Uterus (tissue), 3 donors: ENCODE measurements at regions not wholly inside any gene's neighbourhood (a gene's known extent, or its start where the extent isn't known, plus 50 kb on each side); places are given as distances from the start of the nearest gene placed in this dataset.

ENCODE experiments used
- DNase-seq, 2 donors: peaks; one replicate each; pipeline ENCODE4 v3.0.0-alpha.2; 2019 to 2020
- H3K27ac ChIP-seq, 2 donors: fragments of 200-600 bp; sonication (generic); 1 replicate in 1 of 2; 2 replicates in 1 of 2; pipeline ENCODE4 v1.5.1; 2016 to 2018
- H3K27me3 ChIP-seq, 2 donors: fragments of 200-600 bp; sonication (generic); one replicate each; pipeline ENCODE4 v1.5.1; 2018 to 2019; ENCODE audit warnings: control low read depth in 1 of 2
- H3K36me3 ChIP-seq, 2 donors: fragments of 200-600 bp; sonication (generic); one replicate each; pipeline ENCODE4 v1.5.1; 2019; ENCODE audit warnings: control low read depth in 1 of 2
- H3K4me1 ChIP-seq, 2 donors: fragments of 200-600 bp; sonication (generic); one replicate each; pipeline ENCODE4 v1.5.1; 2018 to 2019; ENCODE audit warnings: control low read depth in 1 of 2
- H3K4me3 ChIP-seq, 2 donors: fragments of 200-600 bp; sonication (generic); 1 replicate in 1 of 2; 2 replicates in 1 of 2; pipeline ENCODE4 v1.5.1; 2018 to 2019; ENCODE audit warnings: mild to moderate bottlenecking in 1 of 2
- H3K9me3 ChIP-seq, 2 donors: fragments of 200-600 bp; sonication (generic); one replicate each; pipeline ENCODE4 v1.5.1; 2019; ENCODE audit warnings: control low read depth in 1 of 2
- CTCF ChIP-seq, 4 experiments: fragments of 200-600 bp in 2 of 4; fragments of 450-650 bp in 2 of 4; sonication (generic) in 2 of 4; IDR thresholded peaks; one replicate each; pipeline ENCODE4 v1.5.1; 2016 to 2019; ENCODE audit warnings: antibody characterized with exemption in 4 of 4, mild to moderate bottlenecking in 2 of 4, moderate library complexity in 1 of 4
- POLR2A ChIP-seq, 2 donors: fragments of 450-650 bp; IDR thresholded peaks; one replicate each; pipeline ENCODE4 v1.6.1; 2016; ENCODE audit warnings: antibody characterized with exemption in 2 of 2, mild to moderate bottlenecking in 1 of 2, moderate library complexity in 1 of 2
- intact Hi-C: fragments of 100-400 bp; cut with DNase I; formaldehyde crosslinking; loops from one replicate; pipeline ENCODE4 v1.15.1; 2023; ENCODE audit warnings: low total_unique reads
- donor health status: DM: yes; HTN: yes; CAD: no.

- no peaks in the 10 kb centered on the region for H3K9me3 ChIP-seq
These were observed 207.0 kb downstream of the DMAC1 start for GRCh38 chr9:7592321-7593316.

GRCh38 chr9:7591501-7591900, 208.1 kb downstream of the DMAC1 start:
- no peak for DNase-seq

More at GRCh38 chr9:7592321-7593316, 207.0 kb downstream of the DMAC1 start:
- Histone ChIP-seq H3K27me3 (no peaks in the 10 kb centered on the region), H3K4me3 (no peak overlapping the region), H3K36me3 (no peaks in the 10 kb centered on the region), H3K27ac (no peak overlapping the region), H3K4me1 (no peaks in the 10 kb centered on the region)
- intact Hi-C loops = no loop called here
- TF ChIP-seq CTCF (IDR thresholded peaks at IDR 0.05) (no peak), POLR2A (IDR thresholded peaks at IDR 0.05) (no peak)
- no peak for DNase-seq

GRCh38 chr9:7580568-7580967, 219.0 kb downstream of the DMAC1 start:
- intact Hi-C loops = no loop called here
- Histone ChIP-seq H3K4me3 (no peak overlapping the region), H3K9me3 (no peaks in the 10 kb centered on the region), H3K36me3 (no peaks in the 10 kb centered on the region), H3K27me3 (no peaks in the 10 kb centered on the region), H3K4me1 (no peaks in the 10 kb centered on the region), H3K27ac (no peak overlapping the region)
- TF ChIP-seq CTCF (IDR thresholded peaks at IDR 0.05) (no peak), POLR2A (IDR thresholded peaks at IDR 0.05) (no peak)
- DNase-seq = no peak

More at GRCh38 chr9:7591501-7591900, 208.1 kb downstream of the DMAC1 start:
- intact Hi-C loops = no loop called here
- Histone ChIP-seq H3K4me3 (no peak overlapping the region), H3K9me3 (no peaks in the 10 kb centered on the region), H3K4me1 (no peaks in the 10 kb centered on the region), H3K27ac (no peak overlapping the region), H3K36me3 (no peaks in the 10 kb centered on the region), H3K27me3 (no peaks in the 10 kb centered on the region)
- TF ChIP-seq POLR2A (IDR thresholded peaks at IDR 0.05) (no peak), CTCF (IDR thresholded peaks at IDR 0.05) (no peak)

- intact Hi-C loops = no loop called here
- Histone ChIP-seq H3K27ac (no peak overlapping the region), H3K27me3 (no peaks in the 10 kb centered on the region), H3K9me3 (no peaks in the 10 kb centered on the region), H3K4me1 (no peaks in the 10 kb centered on the region), H3K36me3 (no peaks in the 10 kb centered on the region), H3K4me3 (no peak overlapping the region)
- TF ChIP-seq POLR2A (IDR thresholded peaks at IDR 0.05) (no peak), CTCF (IDR thresholded peaks at IDR 0.05) (no peak)
- no peak for DNase-seq
These were observed 220.2 kb downstream of the DMAC1 start for GRCh38 chr9:7579351-7579750.

- no peak overlapping the region for H3K4me3 ChIP-seq
- no peaks in the 10 kb centered on the region for H3K27me3 ChIP-seq
- H3K4me1 ChIP-seq = no peaks in the 10 kb centered on the region
- no peak overlapping the region for H3K27ac ChIP-seq
- TF ChIP-seq POLR2A (IDR thresholded peaks at IDR 0.05) (no peak), CTCF (IDR thresholded peaks at IDR 0.05) (no peak)
- no peak for DNase-seq
- intact Hi-C loops = no loop called here
- no peaks in the 10 kb centered on the region for H3K36me3 ChIP-seq
- no peaks in the 10 kb centered on the region for H3K9me3 ChIP-seq
These were observed 220.6 kb downstream of the DMAC1 start for GRCh38 chr9:7578951-7579350.
